ENCODE measurements at regions not wholly inside any gene's neighbourhood (a gene's known extent, or its start where the extent isn't known, plus 50 kb on each side); places are given as distances from the start of the nearest gene placed in this dataset.

DNA sequence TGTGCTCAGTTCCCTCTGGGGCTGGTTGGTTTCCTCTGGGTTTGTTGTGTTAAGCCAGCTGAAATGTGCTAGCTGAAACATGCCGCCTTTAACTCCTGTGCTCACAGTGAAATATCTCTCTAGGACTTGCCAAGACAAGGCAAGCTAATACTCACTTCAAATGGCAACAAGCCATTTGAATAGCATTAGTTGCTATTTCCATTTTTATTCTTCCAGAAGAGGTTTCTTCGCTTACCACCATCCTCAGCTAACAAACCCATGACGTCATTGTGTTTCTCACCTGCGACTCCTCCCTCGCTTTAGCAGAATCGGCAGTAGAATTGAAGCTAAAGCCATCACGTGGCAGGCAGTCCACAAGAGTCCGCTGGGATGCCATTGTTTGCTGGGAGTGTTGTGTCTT is 61.3 kb downstream of the ZNF22 start:
- TF ChIP-seq, protein P1, sequence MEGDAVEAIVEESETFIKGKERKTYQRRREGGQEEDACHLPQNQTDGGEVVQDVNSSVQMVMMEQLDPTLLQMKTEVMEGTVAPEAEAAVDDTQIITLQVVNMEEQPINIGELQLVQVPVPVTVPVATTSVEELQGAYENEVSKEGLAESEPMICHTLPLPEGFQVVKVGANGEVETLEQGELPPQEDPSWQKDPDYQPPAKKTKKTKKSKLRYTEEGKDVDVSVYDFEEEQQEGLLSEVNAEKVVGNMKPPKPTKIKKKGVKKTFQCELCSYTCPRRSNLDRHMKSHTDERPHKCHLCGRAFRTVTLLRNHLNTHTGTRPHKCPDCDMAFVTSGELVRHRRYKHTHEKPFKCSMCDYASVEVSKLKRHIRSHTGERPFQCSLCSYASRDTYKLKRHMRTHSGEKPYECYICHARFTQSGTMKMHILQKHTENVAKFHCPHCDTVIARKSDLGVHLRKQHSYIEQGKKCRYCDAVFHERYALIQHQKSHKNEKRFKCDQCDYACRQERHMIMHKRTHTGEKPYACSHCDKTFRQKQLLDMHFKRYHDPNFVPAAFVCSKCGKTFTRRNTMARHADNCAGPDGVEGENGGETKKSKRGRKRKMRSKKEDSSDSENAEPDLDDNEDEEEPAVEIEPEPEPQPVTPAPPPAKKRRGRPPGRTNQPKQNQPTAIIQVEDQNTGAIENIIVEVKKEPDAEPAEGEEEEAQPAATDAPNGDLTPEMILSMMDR (IDR thresholded peaks at IDR 0.05), result no peak
- no peak for TF ChIP-seq POLR2A (IDR thresholded peaks at IDR 0.05)

Measured in testis (tissue), 2 donors.